PC-3 (cell line): ENCODE measurements at regions not wholly inside any gene's neighbourhood (a gene's known extent, or its start where the extent isn't known, plus 50 kb on each side); places are given as distances from the start of the nearest gene placed in this dataset.

Experiments
- ATAC-seq: fragments of 200-7000 bp; cut with Tn5 transposase; 2 replicates; pipeline ENCODE4 v1.9.1; 2020; ENCODE audit warnings: mild to moderate bottlenecking, moderate library complexity
- BruUV-seq: library from RNA; stranded (reverse); fragments of 400-500 nt; replicated peaks from 2 replicates; lab custom pipeline; 2021; lab: Mats Ljungman, UMichigan
- CTCF ChIA-PET: fragments of 300-600 bp; sonication (Branson Sonifier 250); formaldehyde crosslinking; loops from one replicate; lab custom pipeline; 2022; ENCODE audit warnings: antibody characterized with exemption; lab: Charles Lee
- POLR2A ChIA-PET: fragments of 300-600 bp; sonication (Branson Sonifier 250); formaldehyde crosslinking; loops from one replicate; lab custom pipeline; 2022; ENCODE audit warnings: antibody characterized with exemption; ENCODE audit not compliant: unreplicated experiment; lab: Charles Lee
- DNase-seq: peaks from one replicate; pipeline ENCODE4 v3.0.0-alpha.2; 2015
- H2AFZ ChIP-seq: fragments of 300-600 bp; sonication (generic); 2 replicates; pipeline ENCODE4 v1.6.0; 2016; ENCODE audit warnings: antibody characterized with exemption, low read length
- H3F3A ChIP-seq: fragments of 300-600 bp; sonication (generic); one replicate; pipeline ENCODE4 v1.6.0; 2017; ENCODE audit warnings: antibody characterized with exemption, low read length, control low read depth, mild to moderate bottlenecking; ENCODE audit not compliant: unreplicated experiment
- H3K27ac ChIP-seq: fragments of 300-600 bp; sonication (generic); 2 replicates; pipeline ENCODE4 v1.5.1; 2016; ENCODE audit warnings: mild to moderate bottlenecking, low read length
- H3K27me3 ChIP-seq: fragments of 300-600 bp; sonication (generic); 2 replicates; pipeline ENCODE4 v1.6.1; 2016; ENCODE audit warnings: low read length, mixed read lengths
- H3K36me3 ChIP-seq: fragments of 300-600 bp; sonication (generic); 2 replicates; pipeline ENCODE4 v1.6.1; 2016; ENCODE audit warnings: low read depth, mixed run types, low read length, mixed read lengths
- H3K4me1 ChIP-seq: fragments of 300-600 bp; sonication (generic); 2 replicates; pipeline ENCODE4 v1.5.1; 2016; ENCODE audit warnings: low read length; ENCODE audit not compliant: insufficient read depth
- H3K4me2 ChIP-seq: fragments of 300-600 bp; sonication (generic); 2 replicates; pipeline ENCODE4 v1.6.0; 2016; ENCODE audit warnings: low read length
- H3K4me3 ChIP-seq: fragments of 300-600 bp; sonication (generic); 2 replicates; pipeline ENCODE4 v1.5.1; 2016; ENCODE audit warnings: mild to moderate bottlenecking, low read length, mixed read lengths
- H3K79me2 ChIP-seq: fragments of 300-600 bp; sonication (generic); 2 replicates; pipeline ENCODE4 v1.6.1; 2017; ENCODE audit warnings: low read length, mixed read lengths
- H3K9ac ChIP-seq: fragments of 300-600 bp; sonication (generic); 2 replicates; pipeline ENCODE4 v1.6.0; 2016; ENCODE audit warnings: mild to moderate bottlenecking, low read length
- H3K9me2 ChIP-seq: fragments of 300-600 bp; sonication (generic); replicated peaks from 2 replicates; pipeline ENCODE4 v1.6.1; 2016; ENCODE audit warnings: mixed run types, low read length, mixed read lengths
- H3K9me3 ChIP-seq: fragments of 300-600 bp; sonication (generic); 2 replicates; pipeline ENCODE4 v1.6.1; 2016; ENCODE audit warnings: low read length, mixed read lengths
- H4K20me1 ChIP-seq: fragments of 300-600 bp; sonication (generic); 2 replicates; pipeline ENCODE4 v1.6.1; 2016; ENCODE audit warnings: low read length, mixed read lengths
- CTCF ChIP-seq: fragments of 300-600 bp; sonication (generic); conservative IDR thresholded peaks from 2 replicates; pipeline ENCODE4 v1.5.1; 2017; ENCODE audit warnings: antibody characterized with exemption, low read depth, mild to moderate bottlenecking, low read length
- EZH2 ChIP-seq: fragments of 300-600 bp; sonication (generic); IDR thresholded peaks from one replicate; pipeline ENCODE4 v1.6.1; 2017; ENCODE audit warnings: antibody characterized with exemption, mild to moderate bottlenecking, low read length; ENCODE audit not compliant: unreplicated experiment
- EZH2phosphoT487 ChIP-seq: fragments of 300-600 bp; sonication (generic); IDR thresholded peaks from 2 replicates; pipeline ENCODE4 v1.6.1; 2018; ENCODE audit warnings: mild to moderate bottlenecking, antibody characterized with exemption, low read length, borderline replicate concordance
- intact Hi-C: fragments of 100-400 bp; cut with micrococcal nuclease; formaldehyde crosslinking; loops from 2 replicates; pipeline ENCODE4 v1.9.0; 2023

GRCh38 chr5:98568336-98568735, 205.1 kb upstream of the RGMB start:
- TF ChIP-seq EZH2phosphoT487 (no peak), CTCF (no peak), EZH2 (no peak)
- CTCF ChIA-PET = no interaction called here

GRCh38 chr5:98569288-98569687, 204.2 kb upstream of the RGMB start:
- ATAC-seq (no peak), DNase-seq (no peak)
- intact Hi-C loops = no loop called here
- Histone ChIP-seq H3K4me2 (peak overlapping the region; percentile 23), H3F3A (peaks cover 5% of the 10 kb centered on the region), H3K79me2 (no peaks in the 10 kb centered on the region), H3K4me1 (peaks cover 22% of the 10 kb centered on the region), H2AFZ (no peak overlapping the region), H3K9ac (no peak overlapping the region), H3K36me3 (no peaks in the 10 kb centered on the region), H3K27me3 (no peaks in the 10 kb centered on the region), H3K4me3 (no peak overlapping the region), H3K9me2 (no peaks in the 10 kb centered on the region), H3K27ac (no peak overlapping the region), H3K9me3 (no peaks in the 10 kb centered on the region), H4K20me1 (no peaks in the 10 kb centered on the region)
- POLR2A ChIA-PET = no interaction called here
- no TSS peak for BruUV-seq
- CTCF ChIA-PET = no interaction called here
- no peak for TF ChIP-seq EZH2phosphoT487
- no peak for TF ChIP-seq CTCF
- TF ChIP-seq EZH2 = no peak

More at GRCh38 chr5:98568336-98568735, 205.1 kb upstream of the RGMB start:
- H3K4me3 ChIP-seq = no peak overlapping the region
- H3K36me3 ChIP-seq = no peaks in the 10 kb centered on the region
- no peaks in the 10 kb centered on the region for H4K20me1 ChIP-seq
- no peak overlapping the region for H3K9ac ChIP-seq
- H3K27ac ChIP-seq = no peak overlapping the region
- peaks cover 5% of the 10 kb centered on the region for H3F3A ChIP-seq
- H3K4me1 ChIP-seq = peaks cover 22% of the 10 kb centered on the region
- intact Hi-C loops = no loop called here
- no peak overlapping the region for H3K4me2 ChIP-seq
- no TSS peak for BruUV-seq
- POLR2A ChIA-PET = no interaction called here
- no peak for DNase-seq
- no peaks in the 10 kb centered on the region for H3K79me2 ChIP-seq
- no peaks in the 10 kb centered on the region for H3K27me3 ChIP-seq
- no peaks in the 10 kb centered on the region for H3K9me3 ChIP-seq
- H2AFZ ChIP-seq = no peak overlapping the region
- no peak for ATAC-seq
- no peaks in the 10 kb centered on the region for H3K9me2 ChIP-seq

GRCh38 chr5:98570010-98570409, 203.5 kb upstream of the RGMB start:
- Histone ChIP-seq H3K9me2 (no peaks in the 10 kb centered on the region), H3K36me3 (no peaks in the 10 kb centered on the region), H4K20me1 (no peaks in the 10 kb centered on the region), H3K4me2 (peak overlapping the region; percentile 23), H3K4me3 (no peak overlapping the region), H3K27me3 (no peaks in the 10 kb centered on the region), H3K9ac (no peak overlapping the region), H3F3A (peaks cover 5% of the 10 kb centered on the region), H3K4me1 (peaks cover 22% of the 10 kb centered on the region), H3K79me2 (no peaks in the 10 kb centered on the region), H3K27ac (no peak overlapping the region), H3K9me3 (no peaks in the 10 kb centered on the region), H2AFZ (no peak overlapping the region)
- peak; percentile 88 for ATAC-seq
- CTCF ChIA-PET = no interaction called here
- POLR2A ChIA-PET = no interaction called here
- peak; percentile 88 for DNase-seq
- no TSS peak for BruUV-seq
- TF ChIP-seq EZH2phosphoT487 (no peak), CTCF (no peak), EZH2 (no peak)
- intact Hi-C loops = loop anchor here (5.0 kb wide), 1 partner anchor 202 kb away; the partner anchor contains the start of gene RGMB
